Memory B cell (primary cell): ENCODE measurements at regions not wholly inside any gene's neighbourhood (a gene's known extent, or its start where the extent isn't known, plus 50 kb on each side); places are given as distances from the start of the nearest gene placed in this dataset.

Source experiments
- ATAC-seq: fragments of 150-1000 bp; cut with Tn5 transposase; 2 replicates; pipeline ENCODE4 v1.10.0; 2021; ENCODE audit warnings: low read depth, mild to moderate bottlenecking, moderate library complexity
- DNase-seq, 2 donors: peaks; one replicate each; pipeline ENCODE4 v3.0.0; 2022; ENCODE audit warnings: low spot score in 2 of 2
- H3K27ac Mint-ChIP-seq: one replicate; pipeline ENCODE4 v1.8.0; 2022; ENCODE audit warnings: mild to moderate bottlenecking, moderate library complexity, mixed read lengths
- H3K27me3 Mint-ChIP-seq: one replicate; pipeline ENCODE4 v1.8.0; 2022; ENCODE audit warnings: mixed read lengths
- H3K36me3 Mint-ChIP-seq: one replicate; pipeline ENCODE4 v1.8.0; 2022; ENCODE audit warnings: mild to moderate bottlenecking, mixed read lengths
- H3K4me1 Mint-ChIP-seq: one replicate; pipeline ENCODE4 v1.8.0; 2022; ENCODE audit warnings: mixed read lengths
- H3K4me3 Mint-ChIP-seq: one replicate; pipeline ENCODE4 v1.8.0; 2022; ENCODE audit warnings: mild to moderate bottlenecking, moderate library complexity, mixed read lengths
- H3K9me3 Mint-ChIP-seq: one replicate; pipeline ENCODE4 v1.8.0; 2022; ENCODE audit warnings: mixed read lengths

DNA sequence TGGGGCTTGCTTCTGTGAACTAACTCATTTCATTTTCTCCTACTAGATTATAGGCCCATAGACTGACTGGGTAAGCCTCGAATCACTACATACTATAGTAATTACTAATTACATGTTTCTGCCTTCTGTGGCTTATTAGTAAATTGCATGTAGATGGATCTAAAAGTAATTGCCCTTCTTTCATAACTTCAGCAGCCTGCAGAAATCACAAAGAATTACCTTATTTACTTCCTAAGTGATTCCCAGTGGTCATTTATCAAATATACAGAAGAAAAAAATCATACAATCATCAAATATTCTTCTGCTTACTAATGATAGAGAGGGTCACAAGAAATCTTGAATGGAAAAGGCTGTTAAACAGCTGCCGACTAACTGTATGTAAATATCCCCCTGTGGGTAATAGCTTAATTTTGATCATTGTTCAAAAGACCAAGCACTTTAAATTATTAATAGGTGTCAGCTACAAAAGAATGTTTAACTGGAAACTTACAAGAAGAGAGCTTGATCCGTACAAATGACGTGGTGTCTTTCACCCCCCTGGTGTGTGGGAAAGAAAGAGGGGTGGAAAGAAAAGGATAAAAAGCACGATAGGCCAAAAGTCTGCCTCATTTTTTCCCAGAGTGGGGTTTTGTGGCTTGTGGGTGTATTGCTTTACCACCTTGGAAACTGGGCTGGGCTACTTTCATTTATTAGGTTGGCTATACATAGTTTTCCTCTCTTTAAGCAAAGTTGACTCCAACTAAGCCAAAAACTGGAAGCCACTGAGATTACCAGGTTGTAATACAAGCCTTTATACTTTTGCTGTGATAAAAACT, 361.8 kb upstream of the ZMIZ1 start:
- H3K36me3 Mint-ChIP-seq = no peaks in the 10 kb centered on the region
- no peak overlapping the region for H3K4me3 Mint-ChIP-seq
- DNase-seq = no peak
- H3K9me3 Mint-ChIP-seq = peaks cover 6% of the 10 kb centered on the region
- no peak overlapping the region for H3K27ac Mint-ChIP-seq
- H3K27me3 Mint-ChIP-seq = peaks cover 6% of the 10 kb centered on the region
- ATAC-seq = no peak
- H3K4me1 Mint-ChIP-seq = no peaks in the 10 kb centered on the region

GRCh38 chr10:78707745-78708144, 361.0 kb upstream of the ZMIZ1 start:
- ATAC-seq (no peak), DNase-seq (no peak)
- Mint-ChIP-seq H3K36me3 (no peaks in the 10 kb centered on the region), H3K4me1 (no peaks in the 10 kb centered on the region), H3K27ac (no peak overlapping the region), H3K27me3 (peaks cover 4% of the 10 kb centered on the region), H3K4me3 (no peak overlapping the region), H3K9me3 (peaks cover 6% of the 10 kb centered on the region)

DNA sequence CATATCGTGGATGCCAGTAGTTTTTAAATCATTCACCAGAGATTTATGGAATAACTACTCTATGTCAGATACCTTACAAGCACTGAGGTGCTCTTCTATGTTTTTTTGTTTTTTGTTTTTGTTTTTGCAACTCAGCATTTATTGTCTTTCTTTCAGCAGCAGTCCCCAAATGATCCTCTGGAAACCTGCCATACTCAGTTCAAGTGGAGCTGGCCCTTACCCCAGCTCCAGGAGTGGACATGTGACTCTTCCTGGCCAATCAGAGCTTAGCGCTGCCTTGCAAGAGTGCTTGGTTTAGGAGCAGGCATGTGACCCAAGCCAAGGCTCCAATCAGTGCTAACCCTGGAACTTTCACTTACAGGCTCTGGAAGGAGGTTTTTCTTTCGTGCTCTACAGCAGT, 356.6 kb upstream of the ZMIZ1 start:
- Mint-ChIP-seq H3K27ac (no peak overlapping the region), H3K4me1 (no peaks in the 10 kb centered on the region), H3K36me3 (no peaks in the 10 kb centered on the region), H3K4me3 (no peak overlapping the region), H3K9me3 (peaks cover 6% of the 10 kb centered on the region), H3K27me3 (peaks cover 6% of the 10 kb centered on the region)
- ATAC-seq (no peak), DNase-seq (no peak)

DNA sequence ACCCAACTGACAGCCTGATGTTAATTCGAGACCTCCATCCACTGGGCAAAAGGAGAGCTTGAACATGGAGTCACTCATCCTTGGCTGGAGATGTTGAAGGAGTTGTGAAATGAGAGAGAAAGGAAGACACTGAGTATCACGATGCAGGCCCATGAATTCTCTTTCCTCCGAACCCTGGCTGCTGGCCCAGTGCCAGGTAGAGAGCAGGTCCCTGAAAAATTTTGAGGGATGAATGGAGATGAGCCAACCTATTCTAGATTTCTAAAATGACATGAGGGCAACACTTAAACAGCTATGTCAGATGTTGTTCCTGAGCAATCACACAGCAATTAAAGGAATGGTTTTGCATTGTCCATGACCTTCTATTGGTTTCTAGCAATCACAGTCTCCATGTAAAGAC, 355.1 kb upstream of the ZMIZ1 start:
- no peak for ATAC-seq
- Mint-ChIP-seq H3K27me3 (peaks cover 6% of the 10 kb centered on the region), H3K9me3 (peaks cover 6% of the 10 kb centered on the region), H3K4me1 (no peaks in the 10 kb centered on the region), H3K4me3 (no peak overlapping the region), H3K36me3 (no peaks in the 10 kb centered on the region), H3K27ac (no peak overlapping the region)
- DNase-seq = no peak

DNA sequence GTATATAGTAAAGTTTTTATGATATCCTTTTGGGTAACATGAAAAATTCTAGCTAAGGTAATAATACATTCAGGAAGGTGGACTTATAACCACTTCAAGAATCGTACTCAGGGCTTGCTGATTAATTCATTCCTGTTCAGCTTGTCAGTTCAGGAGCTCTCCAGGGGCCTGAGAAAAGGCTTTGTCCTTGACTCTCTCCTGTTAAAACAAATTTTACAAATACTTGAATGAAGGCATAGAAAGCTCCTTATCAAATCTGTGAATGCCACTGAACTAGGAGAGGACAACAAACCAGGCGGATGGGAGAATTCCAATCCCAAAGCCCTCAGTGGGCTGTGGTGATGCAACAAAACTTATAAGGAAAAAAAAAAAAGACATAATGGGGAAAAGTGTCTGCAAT, 354.5 kb upstream of the ZMIZ1 start:
- ATAC-seq = no peak
- Mint-ChIP-seq H3K4me3 (no peak overlapping the region), H3K27me3 (peaks cover 6% of the 10 kb centered on the region), H3K9me3 (peaks cover 6% of the 10 kb centered on the region), H3K27ac (no peak overlapping the region), H3K36me3 (no peaks in the 10 kb centered on the region), H3K4me1 (no peaks in the 10 kb centered on the region)
- no peak for DNase-seq

DNA sequence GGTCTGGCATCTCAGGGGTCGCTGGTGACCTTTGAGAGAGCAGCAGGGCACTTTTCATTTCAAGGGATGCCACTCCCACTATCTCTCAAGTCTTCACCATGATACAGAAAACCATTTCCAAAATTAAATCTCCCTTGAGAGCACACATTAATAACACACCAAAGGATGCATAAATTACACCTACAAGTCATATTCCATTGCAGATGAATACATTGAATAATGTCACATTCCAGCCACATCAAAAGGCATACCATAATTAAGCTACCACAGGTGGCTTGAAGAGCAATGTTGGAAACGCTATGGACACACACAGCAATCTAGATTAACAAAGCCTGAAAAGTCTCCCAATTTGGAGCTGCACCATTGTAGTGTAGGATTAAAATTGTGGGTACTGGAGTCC, 353.3 kb upstream of the ZMIZ1 start:
- H3K9me3 Mint-ChIP-seq = peaks cover 6% of the 10 kb centered on the region
- DNase-seq = no peak

DNA sequence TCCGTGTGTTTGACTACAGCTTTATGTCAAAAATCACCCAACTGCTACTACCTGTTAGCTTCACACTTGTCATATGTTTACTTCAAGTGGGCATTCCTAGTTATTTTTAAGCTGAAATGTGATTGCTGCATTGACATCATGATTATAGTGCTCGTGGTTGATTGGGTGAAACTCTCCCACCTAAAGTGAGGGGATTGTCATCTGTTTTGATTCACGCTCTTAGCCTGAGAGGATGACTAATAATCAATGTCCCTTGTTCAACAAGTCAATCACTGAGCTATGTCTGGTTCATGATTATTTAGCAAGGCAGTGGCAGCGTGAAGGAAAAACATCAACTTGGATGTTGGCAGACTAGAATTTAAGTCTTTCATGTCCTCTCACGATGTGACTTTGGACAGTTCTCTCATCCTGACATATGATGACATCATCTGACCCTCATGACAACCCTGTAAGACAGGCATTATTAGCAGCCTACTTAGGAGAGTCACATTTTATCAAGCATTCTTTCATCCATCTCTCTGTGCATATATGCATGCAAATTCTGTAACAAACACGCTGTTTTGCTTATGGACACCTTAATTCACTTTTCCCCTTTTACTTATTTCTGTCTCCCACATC, 352.6 kb upstream of the ZMIZ1 start:
- Mint-ChIP-seq H3K4me1 (no peaks in the 10 kb centered on the region), H3K27ac (no peak overlapping the region), H3K9me3 (peaks cover 6% of the 10 kb centered on the region), H3K4me3 (no peak overlapping the region), H3K27me3 (peaks cover 13% of the 10 kb centered on the region), H3K36me3 (no peaks in the 10 kb centered on the region)
- DNase-seq = no peak
- no peak for ATAC-seq

More for the DNA sequence above, 353.3 kb upstream of the ZMIZ1 start:
- Mint-ChIP-seq H3K36me3 (no peaks in the 10 kb centered on the region), H3K27me3 (peaks cover 8% of the 10 kb centered on the region), H3K4me3 (no peak overlapping the region), H3K27ac (no peak overlapping the region), H3K4me1 (no peaks in the 10 kb centered on the region)
- ATAC-seq = no peak

- DNase-seq (no peak), ATAC-seq (no peak)
- no peaks in the 10 kb centered on the region for H3K9me3 Mint-ChIP-seq
- no peaks in the 10 kb centered on the region for H3K36me3 Mint-ChIP-seq
- no peaks in the 10 kb centered on the region for H3K4me1 Mint-ChIP-seq
- H3K27ac Mint-ChIP-seq = no peak overlapping the region
- no peak overlapping the region for H3K4me3 Mint-ChIP-seq
- H3K27me3 Mint-ChIP-seq = peaks cover 14% of the 10 kb centered on the region
These were observed 351.6 kb upstream of the ZMIZ1 start for GRCh38 chr10:78717200-78717599.

DNA sequence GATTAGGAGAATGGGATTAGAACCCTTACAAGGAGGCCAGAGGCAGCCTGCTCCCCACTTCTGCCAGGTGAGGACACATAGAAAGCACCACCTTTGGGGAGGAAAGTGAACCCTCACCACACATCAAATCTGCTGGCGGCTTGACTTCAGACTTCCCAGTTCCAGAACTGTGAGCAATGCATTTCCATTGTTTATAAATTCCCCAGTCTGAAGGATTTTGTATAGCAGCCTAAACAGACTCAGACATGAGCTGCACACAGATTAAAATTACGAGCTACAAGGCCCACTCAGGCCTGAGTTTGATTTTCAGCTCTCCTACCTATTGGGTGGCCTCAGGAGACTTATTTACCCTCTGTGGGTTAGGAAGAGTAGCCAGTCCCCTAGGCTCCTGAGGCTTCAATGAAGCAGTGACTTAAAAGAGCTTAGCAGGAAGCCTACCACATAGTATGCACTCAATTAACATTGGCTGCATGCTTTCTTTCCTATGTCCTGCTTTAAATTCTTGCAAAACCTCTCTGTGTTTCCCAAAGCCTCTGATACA, 350.7 kb upstream of the ZMIZ1 start:
- ATAC-seq = no peak
- Mint-ChIP-seq H3K9me3 (no peaks in the 10 kb centered on the region), H3K27ac (no peak overlapping the region), H3K4me3 (no peak overlapping the region), H3K4me1 (no peaks in the 10 kb centered on the region), H3K27me3 (peaks cover 14% of the 10 kb centered on the region), H3K36me3 (no peaks in the 10 kb centered on the region)
- DNase-seq = no peak

DNA sequence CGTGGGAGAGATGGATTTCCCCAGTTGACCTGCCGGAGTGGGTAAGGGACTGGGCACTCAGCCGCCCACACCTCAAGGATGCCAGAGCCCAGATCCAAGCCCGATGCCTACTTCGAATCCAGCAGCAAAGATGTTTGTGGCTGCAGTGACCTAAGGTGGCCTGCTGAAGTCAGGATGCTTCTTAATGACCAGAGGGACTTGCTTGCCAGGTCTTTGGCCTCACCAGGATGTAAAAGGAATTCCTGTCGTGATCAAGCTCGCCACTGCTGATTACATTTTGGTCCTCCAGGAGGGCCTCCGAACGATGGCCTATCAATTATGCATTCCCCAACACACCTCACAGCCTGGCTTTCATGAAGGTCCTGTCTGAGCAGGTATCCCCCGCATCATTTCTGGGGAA, 349.5 kb upstream of the ZMIZ1 start:
- no peak overlapping the region for H3K4me3 Mint-ChIP-seq
- no peak for ATAC-seq

DNA sequence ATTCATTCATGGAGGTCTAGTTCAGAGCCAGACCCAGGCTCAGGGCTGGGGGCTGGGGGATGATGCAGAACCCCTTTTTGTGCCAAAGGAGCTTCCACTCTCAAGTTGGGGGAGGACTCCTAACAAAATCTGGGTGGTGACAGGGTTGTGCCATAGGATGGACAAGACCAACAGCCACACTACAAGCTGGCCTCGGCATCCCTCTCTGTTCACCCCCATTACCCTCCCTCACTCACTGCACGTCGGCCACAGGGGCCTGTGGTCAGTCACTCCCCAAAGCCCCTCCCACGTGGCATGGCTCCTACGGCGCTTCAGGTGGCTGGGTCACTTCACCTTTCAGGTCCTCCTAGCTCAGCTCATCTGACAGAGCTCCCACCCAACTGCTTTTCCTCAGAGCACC, 348.7 kb upstream of the ZMIZ1 start:
- no peak for DNase-seq
- Mint-ChIP-seq H3K27ac (no peak overlapping the region), H3K36me3 (no peaks in the 10 kb centered on the region), H3K4me3 (no peak overlapping the region), H3K9me3 (no peaks in the 10 kb centered on the region), H3K27me3 (peaks cover 12% of the 10 kb centered on the region), H3K4me1 (no peaks in the 10 kb centered on the region)
- no peak for ATAC-seq

More for the DNA sequence above, 349.5 kb upstream of the ZMIZ1 start:
- DNase-seq = no peak
- peaks cover 12% of the 10 kb centered on the region for H3K27me3 Mint-ChIP-seq
- no peak overlapping the region for H3K27ac Mint-ChIP-seq
- H3K9me3 Mint-ChIP-seq = no peaks in the 10 kb centered on the region
- no peaks in the 10 kb centered on the region for H3K4me1 Mint-ChIP-seq
- H3K36me3 Mint-ChIP-seq = no peaks in the 10 kb centered on the region

DNA sequence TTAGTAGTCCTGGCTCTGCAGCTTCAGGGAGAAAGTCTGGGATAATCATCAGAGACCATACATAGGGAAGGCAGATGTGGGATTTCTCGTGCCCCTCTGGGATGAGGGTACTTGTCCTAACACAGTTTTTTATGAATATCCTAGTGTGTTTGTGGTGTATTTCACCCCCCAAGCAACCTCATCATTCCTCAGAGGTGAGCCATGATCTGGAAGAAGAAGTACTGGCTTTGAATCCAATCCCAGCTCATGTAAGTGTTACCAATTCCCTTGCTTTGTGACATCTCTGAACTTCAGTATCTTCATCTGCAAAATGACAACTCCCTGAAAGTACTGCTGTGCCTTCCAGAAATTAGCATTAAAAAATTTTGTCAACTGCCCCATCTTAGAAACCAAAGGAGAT, 347.5 kb upstream of the ZMIZ1 start:
- Mint-ChIP-seq H3K9me3 (no peaks in the 10 kb centered on the region), H3K4me3 (no peak overlapping the region), H3K27me3 (peaks cover 12% of the 10 kb centered on the region), H3K36me3 (no peaks in the 10 kb centered on the region), H3K27ac (no peak overlapping the region), H3K4me1 (no peaks in the 10 kb centered on the region)
- DNase-seq (no peak), ATAC-seq (no peak)

DNA sequence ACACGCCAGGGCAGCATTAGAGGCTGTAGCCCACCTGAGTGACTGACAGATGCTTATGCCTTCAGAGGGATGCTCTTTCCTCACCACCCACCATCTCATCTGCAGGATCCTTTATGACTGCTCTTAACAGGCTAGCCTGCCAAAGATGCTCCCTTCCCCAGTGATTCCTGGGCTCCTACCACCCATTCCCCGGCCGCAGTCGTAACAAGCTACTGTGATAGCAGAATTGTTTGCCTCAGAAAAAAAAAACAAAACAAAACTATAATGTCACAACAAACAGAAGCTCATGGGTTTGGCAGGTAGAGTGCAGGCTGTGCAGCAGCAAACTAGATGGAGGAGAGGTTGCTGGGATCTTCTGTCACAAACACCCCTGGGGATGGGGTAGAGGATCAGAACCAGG, 343.9 kb upstream of the ZMIZ1 start:
- no peaks in the 10 kb centered on the region for H3K36me3 Mint-ChIP-seq
- no peak overlapping the region for H3K4me3 Mint-ChIP-seq
- H3K27ac Mint-ChIP-seq = no peak overlapping the region
- H3K4me1 Mint-ChIP-seq = no peaks in the 10 kb centered on the region
- no peak for ATAC-seq
- H3K27me3 Mint-ChIP-seq = peaks cover 10% of the 10 kb centered on the region
- no peak for DNase-seq
- H3K9me3 Mint-ChIP-seq = no peaks in the 10 kb centered on the region

DNA sequence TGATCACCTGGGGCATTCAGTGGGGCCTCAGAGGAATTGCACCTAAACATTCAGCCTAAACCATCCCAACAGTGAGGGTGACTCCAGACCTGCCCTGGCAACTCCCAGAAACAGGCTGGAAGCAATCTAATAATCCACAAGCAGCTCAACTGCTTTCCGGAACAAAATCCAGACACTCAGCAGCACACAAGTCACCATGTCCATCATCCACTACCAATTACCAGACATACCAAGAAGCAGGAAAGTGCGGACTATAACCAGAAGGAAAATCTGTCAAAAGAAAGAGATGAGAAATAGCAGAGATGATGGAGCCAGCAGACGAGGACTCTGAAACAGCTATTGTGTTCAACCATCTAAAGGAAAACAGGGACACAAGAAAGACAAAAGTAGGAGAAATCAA, 342.6 kb upstream of the ZMIZ1 start:
- H3K9me3 Mint-ChIP-seq = no peaks in the 10 kb centered on the region
- no peak for DNase-seq
- H3K36me3 Mint-ChIP-seq = no peaks in the 10 kb centered on the region
- H3K4me3 Mint-ChIP-seq = no peak overlapping the region
- peaks cover 2% of the 10 kb centered on the region for H3K27me3 Mint-ChIP-seq
- no peaks in the 10 kb centered on the region for H3K4me1 Mint-ChIP-seq
- no peak overlapping the region for H3K27ac Mint-ChIP-seq
- ATAC-seq = no peak

GRCh38 chr10:78727251-78727650, 341.5 kb upstream of the ZMIZ1 start:
- no peaks in the 10 kb centered on the region for H3K36me3 Mint-ChIP-seq
- H3K27ac Mint-ChIP-seq = no peak overlapping the region
- no peak overlapping the region for H3K4me3 Mint-ChIP-seq
- no peaks in the 10 kb centered on the region for H3K4me1 Mint-ChIP-seq
- DNase-seq (no peak), ATAC-seq (no peak)
- H3K27me3 Mint-ChIP-seq = no peaks in the 10 kb centered on the region
- H3K9me3 Mint-ChIP-seq = no peaks in the 10 kb centered on the region
